Glutamatergic neuron (in vitro differentiated cells): ENCODE measurements at regions not wholly inside any gene's neighbourhood (a gene's known extent, or its start where the extent isn't known, plus 50 kb on each side); places are given as distances from the start of the nearest gene placed in this dataset.

Experiments used
- DNase-seq: peaks from one replicate; pipeline ENCODE4 v3.0.0; 2022
- H3K27ac Mint-ChIP-seq: one replicate; pipeline ENCODE4 v1.8.0; 2020; ENCODE audit warnings: mild to moderate bottlenecking, mixed read lengths, inconsistent platforms; ENCODE audit not compliant: unreplicated experiment
- H3K27me3 Mint-ChIP-seq: one replicate; pipeline ENCODE4 v1.8.0; 2020; ENCODE audit warnings: mild to moderate bottlenecking, moderate library complexity, mixed read lengths, inconsistent platforms; ENCODE audit not compliant: unreplicated experiment
- H3K36me3 Mint-ChIP-seq: one replicate; pipeline ENCODE4 v1.8.0; 2020; ENCODE audit warnings: mild to moderate bottlenecking, mixed read lengths, inconsistent platforms; ENCODE audit not compliant: unreplicated experiment
- H3K4me1 Mint-ChIP-seq: one replicate; pipeline ENCODE4 v1.8.0; 2020; ENCODE audit warnings: mild to moderate bottlenecking, low read depth, mixed read lengths, inconsistent platforms; ENCODE audit not compliant: unreplicated experiment
- H3K4me3 Mint-ChIP-seq: one replicate; pipeline ENCODE4 v1.8.0; 2020; ENCODE audit warnings: mild to moderate bottlenecking, mixed read lengths, inconsistent platforms; ENCODE audit not compliant: unreplicated experiment
- H3K9me3 Mint-ChIP-seq: one replicate; pipeline ENCODE4 v1.8.0; 2020; ENCODE audit warnings: mild to moderate bottlenecking, moderate library complexity, mixed read lengths, inconsistent platforms; ENCODE audit not compliant: unreplicated experiment
- TF ChIP-seq, protein P1 (sequence below): fragments of 200-600 bp; sonication (generic); IDR thresholded peaks from one replicate; pipeline ENCODE4 v1.5.0; 2021; ENCODE audit not compliant: partially characterized antibody, unreplicated experiment

DNA sequence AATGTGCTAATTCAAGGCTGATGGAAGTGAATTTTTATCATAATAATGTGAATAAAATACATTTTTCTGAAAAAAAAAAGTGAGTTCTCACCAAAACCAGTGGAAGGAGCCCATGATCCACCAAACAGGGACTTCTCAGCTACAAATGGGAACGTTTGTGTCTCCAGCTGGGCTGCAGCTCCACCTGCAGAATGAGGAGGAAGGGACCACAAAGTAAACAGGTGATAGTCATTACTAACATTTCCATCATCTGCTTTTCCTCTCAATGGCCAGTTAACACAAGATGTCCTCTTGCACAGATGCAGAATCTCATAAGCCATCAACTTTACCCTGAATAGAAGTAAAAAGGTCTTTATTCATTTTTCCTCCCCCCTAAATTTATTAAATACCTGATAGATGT is 246.2 kb downstream of the MRPL39 start:
- no peaks in the 10 kb centered on the region for H3K27me3 Mint-ChIP-seq
- no peak overlapping the region for H3K27ac Mint-ChIP-seq
- no peaks in the 10 kb centered on the region for H3K4me1 Mint-ChIP-seq
- no peaks in the 10 kb centered on the region for H3K36me3 Mint-ChIP-seq
- H3K9me3 Mint-ChIP-seq, result no peaks in the 10 kb centered on the region
- H3K4me3 Mint-ChIP-seq, result no peak overlapping the region
- TF ChIP-seq, protein P1, sequence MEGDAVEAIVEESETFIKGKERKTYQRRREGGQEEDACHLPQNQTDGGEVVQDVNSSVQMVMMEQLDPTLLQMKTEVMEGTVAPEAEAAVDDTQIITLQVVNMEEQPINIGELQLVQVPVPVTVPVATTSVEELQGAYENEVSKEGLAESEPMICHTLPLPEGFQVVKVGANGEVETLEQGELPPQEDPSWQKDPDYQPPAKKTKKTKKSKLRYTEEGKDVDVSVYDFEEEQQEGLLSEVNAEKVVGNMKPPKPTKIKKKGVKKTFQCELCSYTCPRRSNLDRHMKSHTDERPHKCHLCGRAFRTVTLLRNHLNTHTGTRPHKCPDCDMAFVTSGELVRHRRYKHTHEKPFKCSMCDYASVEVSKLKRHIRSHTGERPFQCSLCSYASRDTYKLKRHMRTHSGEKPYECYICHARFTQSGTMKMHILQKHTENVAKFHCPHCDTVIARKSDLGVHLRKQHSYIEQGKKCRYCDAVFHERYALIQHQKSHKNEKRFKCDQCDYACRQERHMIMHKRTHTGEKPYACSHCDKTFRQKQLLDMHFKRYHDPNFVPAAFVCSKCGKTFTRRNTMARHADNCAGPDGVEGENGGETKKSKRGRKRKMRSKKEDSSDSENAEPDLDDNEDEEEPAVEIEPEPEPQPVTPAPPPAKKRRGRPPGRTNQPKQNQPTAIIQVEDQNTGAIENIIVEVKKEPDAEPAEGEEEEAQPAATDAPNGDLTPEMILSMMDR, result no peak
- no peak for DNase-seq

DNA sequence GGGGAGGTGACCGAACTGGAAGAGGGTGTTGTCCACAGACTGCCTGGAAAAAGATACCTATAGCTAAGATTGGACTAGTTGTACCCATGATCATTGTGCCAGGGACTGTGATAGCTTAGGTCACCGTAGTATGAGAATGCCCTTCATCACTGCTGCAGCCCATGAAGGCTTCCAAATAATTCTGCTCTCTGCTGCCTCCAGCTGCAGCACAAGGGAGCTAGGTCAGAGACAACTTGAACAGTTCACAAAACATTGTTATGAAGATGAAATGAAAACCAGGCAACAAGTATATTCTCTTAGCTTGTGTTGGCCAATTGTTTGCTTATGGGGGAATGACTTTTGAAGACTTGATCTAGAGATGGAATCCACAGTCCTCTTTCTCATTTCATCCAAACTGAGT is 246.7 kb downstream of the MRPL39 start:
- H3K27ac Mint-ChIP-seq, result no peak overlapping the region
- no peaks in the 10 kb centered on the region for H3K27me3 Mint-ChIP-seq
- no peaks in the 10 kb centered on the region for H3K9me3 Mint-ChIP-seq
- DNase-seq, result no peak
- H3K4me3 Mint-ChIP-seq, result no peak overlapping the region
- TF ChIP-seq, protein P1, result no peak
- H3K36me3 Mint-ChIP-seq, result no peaks in the 10 kb centered on the region
- no peaks in the 10 kb centered on the region for H3K4me1 Mint-ChIP-seq

DNA sequence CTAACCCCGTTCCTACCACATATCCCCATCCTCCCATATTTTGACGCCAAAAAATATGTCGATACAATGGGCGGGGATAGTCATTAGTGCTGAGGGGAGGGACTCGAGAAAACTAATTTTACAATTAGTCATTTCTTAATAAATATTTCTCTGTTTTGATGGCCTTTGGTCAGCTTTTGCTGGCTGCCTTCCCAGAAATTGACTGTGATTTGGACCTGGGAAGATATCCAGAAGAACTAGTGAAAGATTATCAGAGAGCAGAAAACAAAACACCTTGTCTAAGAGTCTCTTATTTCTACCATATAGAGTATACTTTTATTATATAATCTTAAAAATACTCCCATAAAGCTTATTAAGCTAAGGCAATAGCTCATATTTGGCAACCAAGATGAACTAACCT is 247.6 kb downstream of the MRPL39 start:
- no peak for DNase-seq
- H3K4me3 Mint-ChIP-seq, result no peak overlapping the region
- H3K27me3 Mint-ChIP-seq, result no peaks in the 10 kb centered on the region
- no peaks in the 10 kb centered on the region for H3K4me1 Mint-ChIP-seq
- no peaks in the 10 kb centered on the region for H3K9me3 Mint-ChIP-seq
- H3K36me3 Mint-ChIP-seq, result no peaks in the 10 kb centered on the region
- no peak overlapping the region for H3K27ac Mint-ChIP-seq
- TF ChIP-seq, protein P1, result no peak

DNA sequence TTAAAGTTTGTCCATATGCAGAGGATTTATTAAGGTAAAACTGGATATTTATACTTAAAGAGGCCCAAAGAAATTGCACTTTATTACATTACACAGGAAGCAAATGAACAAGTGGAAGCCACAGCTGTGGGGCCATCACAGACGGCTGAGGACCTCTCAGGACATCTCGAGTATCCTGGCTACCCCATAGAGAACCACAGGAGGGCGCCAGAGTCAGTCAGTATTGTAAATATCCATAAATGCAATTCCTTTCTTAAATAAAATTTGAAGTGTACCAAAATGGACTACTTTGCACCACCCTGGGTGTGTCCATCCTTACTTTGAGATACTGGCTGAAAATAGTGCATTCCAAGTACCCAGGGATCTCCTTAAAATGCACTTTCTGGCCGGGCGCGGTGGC is 257.2 kb downstream of the MRPL39 start:
- Mint-ChIP-seq H3K27me3 (no peaks in the 10 kb centered on the region), H3K4me1 (no peaks in the 10 kb centered on the region), H3K9me3 (no peaks in the 10 kb centered on the region), H3K27ac (no peak overlapping the region), H3K36me3 (no peaks in the 10 kb centered on the region), H3K4me3 (no peak overlapping the region)
- TF ChIP-seq, protein P1, result peak; percentile 31
- DNase-seq, result peak; percentile 30

DNA sequence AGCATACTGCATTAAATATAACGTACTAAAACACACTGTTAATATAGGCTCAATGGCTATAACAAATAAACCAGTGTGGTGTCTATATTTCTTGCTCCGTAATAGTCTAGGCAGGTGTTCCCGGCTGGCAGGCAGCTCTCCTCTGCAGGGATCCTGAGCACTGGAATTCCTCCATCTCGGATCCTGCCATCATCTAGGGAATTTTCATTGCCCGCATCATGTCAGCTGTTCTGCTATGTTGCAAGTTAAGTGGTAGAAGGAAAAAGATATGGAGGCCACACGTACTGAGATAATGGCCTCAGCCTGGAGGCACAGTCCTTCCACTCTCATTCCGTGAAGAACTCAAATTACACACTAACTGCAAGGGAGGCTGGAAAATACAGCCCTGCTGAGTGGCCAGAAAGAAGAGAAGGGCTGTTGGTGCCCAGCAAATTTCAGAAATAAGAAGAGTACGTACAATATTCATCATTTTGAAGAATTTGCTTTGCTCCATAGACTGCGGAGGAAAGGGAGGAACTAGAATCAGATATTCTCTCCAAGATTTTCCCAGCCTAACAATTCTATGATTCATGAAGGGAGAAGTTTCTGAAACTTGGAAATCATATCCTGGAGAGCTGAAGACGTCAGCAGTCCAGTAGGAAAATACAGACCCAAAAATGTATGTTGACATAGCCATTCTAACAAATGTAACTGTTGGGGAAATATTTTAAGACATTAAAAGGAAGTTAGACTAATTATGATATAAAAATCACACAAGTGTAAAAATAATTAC is 263.3 kb downstream of the MRPL39 start:
- Mint-ChIP-seq H3K36me3 (no peaks in the 10 kb centered on the region), H3K27ac (no peak overlapping the region), H3K27me3 (no peaks in the 10 kb centered on the region), H3K4me1 (no peaks in the 10 kb centered on the region), H3K9me3 (no peaks in the 10 kb centered on the region), H3K4me3 (no peak overlapping the region)
- TF ChIP-seq, protein P1, result no peak
- DNase-seq, result no peak
